Caco-2 (cell line): ENCODE measurements at regions not wholly inside any gene's neighbourhood (a gene's known extent, or its start where the extent isn't known, plus 50 kb on each side); places are given as distances from the start of the nearest gene placed in this dataset.

Experiments used
- BruUV-seq: library from RNA; stranded (reverse); fragments of 400-500 nt; replicated peaks from 2 replicates; lab custom pipeline; 2021; lab: Mats Ljungman, UMichigan
- CTCF ChIA-PET: fragments of 300-600 bp; sonication (Branson Sonifier 250); formaldehyde crosslinking; loops from one replicate; lab custom pipeline; 2022; ENCODE audit warnings: antibody characterized with exemption; lab: Charles Lee
- POLR2A ChIA-PET: fragments of 300-600 bp; sonication (Branson Sonifier 250); formaldehyde crosslinking; loops from one replicate; lab custom pipeline; 2022; ENCODE audit warnings: antibody characterized with exemption; lab: Charles Lee
- DNase-seq, 2 experiments: peaks; one replicate each; pipeline versions ENCODE4 v3.0.0 to v3.0.0-alpha.2; 2020 to 2022
- H3K27me3 ChIP-seq: replicated peaks from 2 replicates; pipeline ENCODE4 v1.6.0; 2011; ENCODE audit warnings: low read length; ENCODE audit not compliant: control insufficient read depth, insufficient read depth
- H3K36me3 ChIP-seq: 2 replicates; pipeline ENCODE4 v1.5.1; 2011; ENCODE audit warnings: low read length; ENCODE audit not compliant: control insufficient read depth, insufficient read depth
- H3K4me1 ChIP-seq: fragments of 250-450 bp; sonication (Bioruptor Pico); 2 replicates; pipeline ENCODE4 v1.5.1; 2020; ENCODE audit warnings: mild to moderate bottlenecking
- H3K4me3 ChIP-seq: 2 replicates; pipeline ENCODE4 v1.5.1; 2011; ENCODE audit warnings: low read depth, mild to moderate bottlenecking, control low read depth, low read length
- H3K9me3 ChIP-seq: fragments of 250-450 bp; sonication (Bioruptor Pico); 2 replicates; pipeline ENCODE4 v1.5.1; 2020; ENCODE audit warnings: mild to moderate bottlenecking, moderate library complexity
- H3K27ac Mint-ChIP-seq: one replicate; pipeline ENCODE4 v1.8.0; 2022; ENCODE audit warnings: mixed read lengths; ENCODE audit not compliant: unreplicated experiment
- H3K27me3 Mint-ChIP-seq: one replicate; pipeline ENCODE4 v1.8.0; 2022; ENCODE audit warnings: mixed read lengths; ENCODE audit not compliant: insufficient read depth, unreplicated experiment
- H3K36me3 Mint-ChIP-seq: one replicate; pipeline ENCODE4 v1.8.0; 2022; ENCODE audit warnings: mild to moderate bottlenecking, mixed read lengths; ENCODE audit not compliant: insufficient read depth, unreplicated experiment
- H3K4me1 Mint-ChIP-seq: one replicate; pipeline ENCODE4 v1.8.0; 2022; ENCODE audit warnings: low read depth, mixed read lengths; ENCODE audit not compliant: unreplicated experiment
- H3K4me3 Mint-ChIP-seq: one replicate; pipeline ENCODE4 v1.8.0; 2022; ENCODE audit warnings: mild to moderate bottlenecking, moderate library complexity, mixed read lengths; ENCODE audit not compliant: unreplicated experiment
- H3K9me3 Mint-ChIP-seq: one replicate; pipeline ENCODE4 v1.8.0; 2022; ENCODE audit warnings: mixed read lengths; ENCODE audit not compliant: unreplicated experiment
- CTCF ChIP-seq, 2 experiments: fragments of 200-600 bp in 1 of 2; IDR thresholded peaks; 1 replicate in 1 of 2; 2 replicates in 1 of 2; pipeline versions ENCODE4 v1.5.1 to v1.8.0; 2011 to 2022; ENCODE audit warnings: antibody characterized with exemption in 1 of 2, control low read depth in 1 of 2, inconsistent platforms in 1 of 2, low read depth in 1 of 2, low read length in 1 of 2, mild to moderate bottlenecking in 1 of 2, moderate library complexity in 1 of 2; ENCODE audit not compliant: insufficient read depth in 1 of 2, severe bottlenecking in 1 of 2, unreplicated experiment in 1 of 2
- intact Hi-C: fragments of 100-400 bp; cut with micrococcal nuclease; formaldehyde crosslinking; loops from one replicate; pipeline ENCODE4 v1.10.0; 2022; ENCODE audit not compliant: unreplicated experiment

- no peak overlapping the region for H3K27ac Mint-ChIP-seq
- H3K4me1 ChIP-seq: no peaks in the 10 kb centered on the region
- no peak for DNase-seq
- H3K27me3 ChIP-seq: no peaks in the 10 kb centered on the region
- BruUV-seq: no TSS peak
- CTCF ChIA-PET: no interaction called here
- H3K36me3 Mint-ChIP-seq: no peaks in the 10 kb centered on the region
- intact Hi-C loops: no loop called here
- TF ChIP-seq CTCF (IDR thresholded peaks at IDR 0.05; ENCODE audit: insufficient read depth in 1 of 2, low read depth in 1 of 2, low read length in 1 of 2, severe bottlenecking in 1 of 2, unreplicated experiment in 1 of 2): no peak
- POLR2A ChIA-PET: no interaction called here
- no peak overlapping the region for H3K4me3 ChIP-seq
- H3K4me3 Mint-ChIP-seq: no peak overlapping the region
- no peaks in the 10 kb centered on the region for H3K9me3 ChIP-seq
- no peaks in the 10 kb centered on the region for H3K36me3 ChIP-seq
- H3K4me1 Mint-ChIP-seq: no peaks in the 10 kb centered on the region
- no peaks in the 10 kb centered on the region for H3K9me3 Mint-ChIP-seq
- H3K27me3 Mint-ChIP-seq: no peaks in the 10 kb centered on the region
Observed at GRCh38 chr13:62910541-62911060, 1495.0 kb upstream of the PCDH20 start.

- CTCF ChIA-PET: no interaction called here
- TF ChIP-seq CTCF (IDR thresholded peaks at IDR 0.05; ENCODE audit: insufficient read depth in 1 of 2, low read depth in 1 of 2, low read length in 1 of 2, severe bottlenecking in 1 of 2, unreplicated experiment in 1 of 2): no peak
Observed at GRCh38 chr13:62908321-62908720, 1492.7 kb upstream of the PCDH20 start.

GRCh38 chr13:62906896-62907295 lies 1491.2 kb upstream of the PCDH20 start:
- Mint-ChIP-seq H3K27ac (no peak overlapping the region), H3K4me1 (no peaks in the 10 kb centered on the region), H3K9me3 (no peaks in the 10 kb centered on the region), H3K4me3 (no peak overlapping the region), H3K27me3 (no peaks in the 10 kb centered on the region), H3K36me3 (no peaks in the 10 kb centered on the region)
- H3K27me3 ChIP-seq: no peaks in the 10 kb centered on the region
- H3K9me3 ChIP-seq: no peaks in the 10 kb centered on the region
- intact Hi-C loops: no loop called here
- no peaks in the 10 kb centered on the region for H3K36me3 ChIP-seq
- no peaks in the 10 kb centered on the region for H3K4me1 ChIP-seq
- no peak for DNase-seq
- BruUV-seq: no TSS peak
- ChIA-PET POLR2A (no interaction called here), CTCF (no interaction called here)
- TF ChIP-seq CTCF (IDR thresholded peaks at IDR 0.05; ENCODE audit: insufficient read depth in 1 of 2, low read depth in 1 of 2, low read length in 1 of 2, severe bottlenecking in 1 of 2, unreplicated experiment in 1 of 2): no peak
- H3K4me3 ChIP-seq: no peak overlapping the region

More at GRCh38 chr13:62908321-62908720, 1492.7 kb upstream of the PCDH20 start:
- no peaks in the 10 kb centered on the region for H3K9me3 ChIP-seq
- DNase-seq: no peak
- no peaks in the 10 kb centered on the region for H3K36me3 Mint-ChIP-seq
- no peaks in the 10 kb centered on the region for H3K27me3 Mint-ChIP-seq
- H3K4me3 ChIP-seq: no peak overlapping the region
- H3K4me1 ChIP-seq: no peaks in the 10 kb centered on the region
- no TSS peak for BruUV-seq
- no peak overlapping the region for H3K4me3 Mint-ChIP-seq
- intact Hi-C loops: no loop called here
- no peaks in the 10 kb centered on the region for H3K27me3 ChIP-seq
- no peaks in the 10 kb centered on the region for H3K36me3 ChIP-seq
- no peaks in the 10 kb centered on the region for H3K4me1 Mint-ChIP-seq
- no peaks in the 10 kb centered on the region for H3K9me3 Mint-ChIP-seq
- H3K27ac Mint-ChIP-seq: no peak overlapping the region
- POLR2A ChIA-PET: no interaction called here
